ENCODE measurements at regions not wholly inside any gene's neighbourhood (a gene's known extent, or its start where the extent isn't known, plus 50 kb on each side); places are given as distances from the start of the nearest gene placed in this dataset.

GRCh38 chr13:111662451-111662850, 342.0 kb downstream of the TEX29 start:
- intact Hi-C loops (cut with DNase I): no loop called here
- Histone ChIP-seq H3K9me3 (ENCODE audit: control insufficient read depth, low read length) (no peaks in the 10 kb centered on the region), H3K27me3 (ENCODE audit: control insufficient read depth in 1 of 2, insufficient read depth in 2 of 2, low read length in 1 of 2) (no peaks in the 10 kb centered on the region), H3K4me1 (ENCODE audit: control insufficient read depth in 1 of 2, insufficient read depth in 2 of 2, low read length in 2 of 2) (no peaks in the 10 kb centered on the region), H3K4me3 (ENCODE audit: low read length in 2 of 2) (no peak overlapping the region), H3K36me3 (ENCODE audit: control insufficient read depth in 1 of 2, insufficient read depth in 2 of 2, low read length in 1 of 2) (no peaks in the 10 kb centered on the region), H3K27ac (ENCODE audit: low read depth in 1 of 2, low read length in 2 of 2) (no peak overlapping the region)
- ATAC-seq (ENCODE audit: low FRiP score): no peak
- WGBS, 2 donors: 92 to 94% methylated on average over 5 of the region's 5 CpGs
- DNase-seq: no peak

- Histone ChIP-seq H3K36me3 (ENCODE audit: control insufficient read depth in 1 of 2, insufficient read depth in 2 of 2, low read length in 1 of 2) (no peaks in the 10 kb centered on the region), H3K27ac (ENCODE audit: low read depth in 1 of 2, low read length in 2 of 2) (no peak overlapping the region), H3K9me3 (ENCODE audit: control insufficient read depth, low read length) (no peaks in the 10 kb centered on the region), H3K4me3 (ENCODE audit: low read length in 2 of 2) (no peak overlapping the region), H3K4me1 (ENCODE audit: control insufficient read depth in 1 of 2, insufficient read depth in 2 of 2, low read length in 2 of 2) (no peaks in the 10 kb centered on the region), H3K27me3 (ENCODE audit: control insufficient read depth in 1 of 2, insufficient read depth in 2 of 2, low read length in 1 of 2) (no peaks in the 10 kb centered on the region)
- 56 to 62% methylated on average over 4 of the region's 4 CpGs for WGBS, 2 donors
- DNase-seq (no peak), ATAC-seq (ENCODE audit: low FRiP score) (no peak)
- intact Hi-C loops (cut with DNase I): no loop called here
Observed at GRCh38 chr13:111662895-111663294, 342.5 kb downstream of the TEX29 start.

- no peaks in the 10 kb centered on the region for H3K4me1 ChIP-seq (ENCODE audit: control insufficient read depth in 1 of 2, insufficient read depth in 2 of 2, low read length in 2 of 2)
- H3K36me3 ChIP-seq (ENCODE audit: control insufficient read depth in 1 of 2, insufficient read depth in 2 of 2, low read length in 1 of 2): no peaks in the 10 kb centered on the region
- H3K9me3 ChIP-seq (ENCODE audit: control insufficient read depth, low read length): no peaks in the 10 kb centered on the region
- 59 to 66% methylated on average over 12 of the region's 12 CpGs for WGBS, 2 donors
- no peak overlapping the region for H3K4me3 ChIP-seq (ENCODE audit: low read length in 2 of 2)
- H3K27me3 ChIP-seq (ENCODE audit: control insufficient read depth in 1 of 2, insufficient read depth in 2 of 2, low read length in 1 of 2): no peaks in the 10 kb centered on the region
- H3K27ac ChIP-seq (ENCODE audit: low read depth in 1 of 2, low read length in 2 of 2): no peak overlapping the region
- intact Hi-C loops (cut with DNase I): no loop called here
- no peak for ATAC-seq (ENCODE audit: low FRiP score)
- no peak for DNase-seq
Observed at GRCh38 chr13:111663505-111663904, 343.1 kb downstream of the TEX29 start.

GRCh38 chr13:111663953-111664421, 343.5 kb downstream of the TEX29 start:
- no peak for ATAC-seq (ENCODE audit: low FRiP score)
- 65 to 66% methylated on average over 9 of the region's 9 CpGs for WGBS, 2 donors
- H3K4me1 ChIP-seq (ENCODE audit: control insufficient read depth in 1 of 2, insufficient read depth in 2 of 2, low read length in 2 of 2): no peaks in the 10 kb centered on the region
- intact Hi-C loops (cut with DNase I): no loop called here
- H3K27me3 ChIP-seq (ENCODE audit: control insufficient read depth in 1 of 2, insufficient read depth in 2 of 2, low read length in 1 of 2): no peaks in the 10 kb centered on the region
- DNase-seq: no peak
- H3K9me3 ChIP-seq (ENCODE audit: control insufficient read depth, low read length): no peaks in the 10 kb centered on the region
- H3K36me3 ChIP-seq (ENCODE audit: control insufficient read depth in 1 of 2, insufficient read depth in 2 of 2, low read length in 1 of 2): no peaks in the 10 kb centered on the region
- H3K27ac ChIP-seq (ENCODE audit: low read depth in 1 of 2, low read length in 2 of 2): no peak overlapping the region
- H3K4me3 ChIP-seq (ENCODE audit: low read length in 2 of 2): no peak overlapping the region

- ATAC-seq (ENCODE audit: low FRiP score): no peak
- WGBS, 2 donors: 83 to 86% methylated on average over 4 of the region's 4 CpGs
- intact Hi-C loops (cut with DNase I): no loop called here
- H3K36me3 ChIP-seq (ENCODE audit: control insufficient read depth in 1 of 2, insufficient read depth in 2 of 2, low read length in 1 of 2): no peaks in the 10 kb centered on the region
- H3K4me3 ChIP-seq (ENCODE audit: low read length in 2 of 2): no peak overlapping the region
- no peaks in the 10 kb centered on the region for H3K27me3 ChIP-seq (ENCODE audit: control insufficient read depth in 1 of 2, insufficient read depth in 2 of 2, low read length in 1 of 2)
- H3K4me1 ChIP-seq (ENCODE audit: control insufficient read depth in 1 of 2, insufficient read depth in 2 of 2, low read length in 2 of 2): no peaks in the 10 kb centered on the region
- no peak overlapping the region for H3K27ac ChIP-seq (ENCODE audit: low read depth in 1 of 2, low read length in 2 of 2)
- H3K9me3 ChIP-seq (ENCODE audit: control insufficient read depth, low read length): no peaks in the 10 kb centered on the region
- no peak for DNase-seq
Observed at GRCh38 chr13:111664696-111665095, 344.3 kb downstream of the TEX29 start.

GRCh38 chr13:111665691-111666095, 345.3 kb downstream of the TEX29 start:
- no peaks in the 10 kb centered on the region for H3K9me3 ChIP-seq (ENCODE audit: control insufficient read depth, low read length)
- no peak overlapping the region for H3K27ac ChIP-seq (ENCODE audit: low read depth in 1 of 2, low read length in 2 of 2)
- ATAC-seq (ENCODE audit: low FRiP score) (no peak), DNase-seq (no peak)
- H3K27me3 ChIP-seq (ENCODE audit: control insufficient read depth in 1 of 2, insufficient read depth in 2 of 2, low read length in 1 of 2): no peaks in the 10 kb centered on the region
- 68 to 78% methylated on average over 11 of the region's 11 CpGs for WGBS, 2 donors
- H3K36me3 ChIP-seq (ENCODE audit: control insufficient read depth in 1 of 2, insufficient read depth in 2 of 2, low read length in 1 of 2): no peaks in the 10 kb centered on the region
- H3K4me3 ChIP-seq (ENCODE audit: low read length in 2 of 2): no peak overlapping the region
- intact Hi-C loops (cut with DNase I): no loop called here
- H3K4me1 ChIP-seq (ENCODE audit: control insufficient read depth in 1 of 2, insufficient read depth in 2 of 2, low read length in 2 of 2): no peaks in the 10 kb centered on the region

- 72 to 83% methylated on average over 18 of the region's 18 CpGs for WGBS, 2 donors
- H3K4me3 ChIP-seq (ENCODE audit: low read length in 2 of 2): no peak overlapping the region
- H3K27ac ChIP-seq (ENCODE audit: low read depth in 1 of 2, low read length in 2 of 2): no peak overlapping the region
- DNase-seq (no peak), ATAC-seq (ENCODE audit: low FRiP score) (no peak)
- no peaks in the 10 kb centered on the region for H3K9me3 ChIP-seq (ENCODE audit: control insufficient read depth, low read length)
- H3K4me1 ChIP-seq (ENCODE audit: control insufficient read depth in 1 of 2, insufficient read depth in 2 of 2, low read length in 2 of 2): no peaks in the 10 kb centered on the region
- H3K27me3 ChIP-seq (ENCODE audit: control insufficient read depth in 1 of 2, insufficient read depth in 2 of 2, low read length in 1 of 2): no peaks in the 10 kb centered on the region
- no peaks in the 10 kb centered on the region for H3K36me3 ChIP-seq (ENCODE audit: control insufficient read depth in 1 of 2, insufficient read depth in 2 of 2, low read length in 1 of 2)
- intact Hi-C loops (cut with DNase I): no loop called here
Observed at GRCh38 chr13:111666164-111666776, 345.8 kb downstream of the TEX29 start.

- Histone ChIP-seq H3K27ac (ENCODE audit: low read depth in 1 of 2, low read length in 2 of 2) (no peak overlapping the region), H3K4me3 (ENCODE audit: low read length in 2 of 2) (no peak overlapping the region), H3K27me3 (ENCODE audit: control insufficient read depth in 1 of 2, insufficient read depth in 2 of 2, low read length in 1 of 2) (no peaks in the 10 kb centered on the region), H3K36me3 (ENCODE audit: control insufficient read depth in 1 of 2, insufficient read depth in 2 of 2, low read length in 1 of 2) (no peaks in the 10 kb centered on the region), H3K4me1 (ENCODE audit: control insufficient read depth in 1 of 2, insufficient read depth in 2 of 2, low read length in 2 of 2) (no peaks in the 10 kb centered on the region), H3K9me3 (ENCODE audit: control insufficient read depth, low read length) (no peaks in the 10 kb centered on the region)
- no peak for DNase-seq
- no peak for ATAC-seq (ENCODE audit: low FRiP score)
- WGBS, 2 donors: 80% methylated on average over 7 of the region's 7 CpGs
- intact Hi-C loops (cut with DNase I): no loop called here
Observed at GRCh38 chr13:111667757-111668156, 347.3 kb downstream of the TEX29 start.

- intact Hi-C loops (cut with DNase I): no loop called here
- DNase-seq (no peak), ATAC-seq (ENCODE audit: low FRiP score) (no peak)
- Histone ChIP-seq H3K27me3 (ENCODE audit: control insufficient read depth in 1 of 2, insufficient read depth in 2 of 2, low read length in 1 of 2) (no peaks in the 10 kb centered on the region), H3K9me3 (ENCODE audit: control insufficient read depth, low read length) (no peaks in the 10 kb centered on the region), H3K4me1 (ENCODE audit: control insufficient read depth in 1 of 2, insufficient read depth in 2 of 2, low read length in 2 of 2) (no peaks in the 10 kb centered on the region), H3K4me3 (ENCODE audit: low read length in 2 of 2) (no peak overlapping the region), H3K27ac (ENCODE audit: low read depth in 1 of 2, low read length in 2 of 2) (no peak overlapping the region), H3K36me3 (ENCODE audit: control insufficient read depth in 1 of 2, insufficient read depth in 2 of 2, low read length in 1 of 2) (no peaks in the 10 kb centered on the region)
- WGBS, 2 donors: 91 to 92% methylated on average over 30 of the region's 30 CpGs
Observed at GRCh38 chr13:111668451-111668850, 348.0 kb downstream of the TEX29 start.

All from aorta (tissue), 5 donors.